IMR-90 (cell line): ENCODE measurements at regions not wholly inside any gene's neighbourhood (a gene's known extent, or its start where the extent isn't known, plus 50 kb on each side); places are given as distances from the start of the nearest gene placed in this dataset.
A peak's percentile ranks its signal among the peaks of the same experiment; 100 is the strongest.

Experiments
- ATAC-seq: fragments of 200-7000 bp; cut with Tn5 transposase; 2 replicates; pipeline ENCODE4 v1.9.1; 2020; ENCODE audit warnings: low read depth, mild to moderate bottlenecking, moderate library complexity
- BruUV-seq: library from RNA; stranded (reverse); fragments of 400-500 nt; replicated peaks from 2 replicates; lab custom pipeline; 2021; lab: Mats Ljungman, UMichigan
- CTCF ChIA-PET: fragments of 300-600 bp; formaldehyde crosslinking; extraction: SDS; loops from one replicate; lab custom pipeline; 2021; ENCODE audit warnings: antibody characterized with exemption; lab: Yijun Ruan, JAX
- POLR2A ChIA-PET: fragments of 300-600 bp; sonication (Branson Sonifier 250); formaldehyde crosslinking; loops from one replicate; lab custom pipeline; 2022; ENCODE audit warnings: antibody characterized with exemption; ENCODE audit not compliant: unreplicated experiment; lab: Charles Lee
- DNase-seq: peaks from one replicate; pipeline ENCODE4 v3.0.0; 2013
- H2AFZ ChIP-seq: replicated peaks from 2 replicates; pipeline ENCODE3; 2013; ENCODE audit warnings: low read length, mild to moderate bottlenecking; ENCODE audit not compliant: poor library complexity
- H2AK5ac ChIP-seq: 2 replicates; pipeline ENCODE4 v1.6.1; 2013; ENCODE audit warnings: low read depth, low read length, inconsistent platforms
- H2AK9ac ChIP-seq: replicated peaks from 2 replicates; pipeline ENCODE3; 2013; ENCODE audit warnings: mild to moderate bottlenecking, low read depth, low read length, moderate library complexity; ENCODE audit not compliant: poor library complexity
- H2BK120ac ChIP-seq: 2 replicates; pipeline ENCODE4 v1.6.1; 2013; ENCODE audit warnings: low read depth, low read length, inconsistent platforms
- H2BK15ac ChIP-seq: 3 replicates; pipeline ENCODE4 v1.6.1; 2013; ENCODE audit warnings: low read depth, low read length, inconsistent platforms
- H2BK20ac ChIP-seq: 2 replicates; pipeline ENCODE4 v1.6.1; 2013; ENCODE audit warnings: low read depth, mild to moderate bottlenecking, inconsistent platforms, low read length, moderate library complexity
- H2BK5ac ChIP-seq: 2 replicates; pipeline ENCODE4 v1.6.1; 2013; ENCODE audit warnings: mild to moderate bottlenecking, low read depth, low read length, inconsistent platforms; ENCODE audit not compliant: poor library complexity, severe bottlenecking
- H3K14ac ChIP-seq: replicated peaks from 2 replicates; pipeline ENCODE4 v1.6.1; 2013; ENCODE audit warnings: low read depth, low read length, inconsistent platforms
- H3K18ac ChIP-seq: 2 replicates; pipeline ENCODE4 v1.6.1; 2013; ENCODE audit warnings: low read depth, low read length, control low read depth
- H3K23ac ChIP-seq: 2 replicates; pipeline ENCODE4 v1.6.1; 2013; ENCODE audit warnings: low read depth, low read length, inconsistent platforms
- H3K27ac ChIP-seq: 2 replicates; pipeline ENCODE4 v1.5.1; 2013; ENCODE audit warnings: mild to moderate bottlenecking, control low read depth, low read length; ENCODE audit not compliant: insufficient read depth
- H3K27me3 ChIP-seq: 2 replicates; pipeline ENCODE4 v1.6.1; 2013; ENCODE audit warnings: low read length; ENCODE audit not compliant: control insufficient read depth, insufficient read depth
- H3K36me3 ChIP-seq: 2 replicates; pipeline ENCODE4 v1.6.1; 2013; ENCODE audit warnings: low read length, mixed read lengths; ENCODE audit not compliant: control insufficient read depth, insufficient read depth
- H3K4ac ChIP-seq: 2 replicates; pipeline ENCODE4 v1.6.1; 2013; ENCODE audit warnings: low read depth, low read length, inconsistent platforms
- H3K4me1 ChIP-seq: 2 replicates; pipeline ENCODE4 v1.6.1; 2013; ENCODE audit warnings: low read length, mixed read lengths; ENCODE audit not compliant: control insufficient read depth, insufficient read depth
- H3K4me2 ChIP-seq: 2 replicates; pipeline ENCODE4 v1.6.1; 2013; ENCODE audit warnings: low read depth, mild to moderate bottlenecking, control low read depth, low read length, moderate library complexity
- H3K4me3 ChIP-seq: 2 replicates; pipeline ENCODE4 v1.5.1; 2013; ENCODE audit warnings: low read depth, mild to moderate bottlenecking, control low read depth, low read length, moderate library complexity; ENCODE audit not compliant: insufficient read depth
- H3K56ac ChIP-seq: 2 replicates; pipeline ENCODE4 v1.6.1; 2013; ENCODE audit warnings: low read length, inconsistent platforms; ENCODE audit not compliant: insufficient read depth; ENCODE audit errors: extremely low read depth
- H3K79me1 ChIP-seq, 2 experiments: 2 replicates each; pipeline ENCODE4 v1.6.1; 2013; ENCODE audit warnings: low read length in 2 of 2, inconsistent platforms in 1 of 2, low read depth in 1 of 2
- H3K9ac ChIP-seq: 2 replicates; pipeline ENCODE4 v1.6.1; 2013; ENCODE audit warnings: low read depth, low read length, control low read depth
- H3K9me1 ChIP-seq: 2 replicates; pipeline ENCODE4 v1.6.1; 2013; ENCODE audit warnings: low read length, inconsistent platforms; ENCODE audit not compliant: insufficient read depth
- H3K9me3 ChIP-seq: 2 replicates; pipeline ENCODE4 v1.6.1; 2013; ENCODE audit warnings: low read length; ENCODE audit not compliant: control insufficient read depth, insufficient read depth
- H4K20me1 ChIP-seq: 2 replicates; pipeline ENCODE4 v1.6.1; 2013; ENCODE audit warnings: low read length, inconsistent platforms; ENCODE audit not compliant: insufficient read depth
- H4K5ac ChIP-seq: 2 replicates; pipeline ENCODE4 v1.6.1; 2013; ENCODE audit warnings: mild to moderate bottlenecking, low read depth, low read length, control low read depth
- H4K8ac ChIP-seq, 2 experiments: 2 replicates each; pipeline ENCODE4 v1.6.1; 2013; ENCODE audit warnings: low read depth in 2 of 2, low read length in 2 of 2, control low read depth in 1 of 2, inconsistent platforms in 1 of 2
- H4K91ac ChIP-seq: 2 replicates; pipeline ENCODE4 v1.6.1; 2013; ENCODE audit warnings: low read depth, low read length, inconsistent platforms; ENCODE audit not compliant: insufficient read depth
- BHLHE40 ChIP-seq: fragments of 150-350 bp; IDR thresholded peaks from 2 replicates; pipeline ENCODE4 v1.6.1; 2016; ENCODE audit warnings: mild to moderate bottlenecking, low read depth, low read length
- CEBPB ChIP-seq: IDR thresholded peaks from 2 replicates; pipeline ENCODE4 v1.6.1; 2012; ENCODE audit warnings: low read depth, low read length, improper control_type of control experiment
- CHD1 ChIP-seq: IDR thresholded peaks from 2 replicates; pipeline ENCODE4 v1.6.1; 2012; ENCODE audit warnings: low read depth, low read length, improper control_type of control experiment
- FOS ChIP-seq: fragments of 150-350 bp; IDR thresholded peaks from 2 replicates; pipeline ENCODE4 v1.6.1; 2016; ENCODE audit warnings: low read depth, low read length
- MAFK ChIP-seq: IDR thresholded peaks from 2 replicates; pipeline ENCODE4 v1.6.1; 2012; ENCODE audit warnings: low read depth, low read length, improper control_type of control experiment
- MAZ ChIP-seq: IDR thresholded peaks from 2 replicates; pipeline ENCODE4 v1.6.1; 2012; ENCODE audit warnings: low read depth, mild to moderate bottlenecking, low read length, improper control_type of control experiment, moderate library complexity, borderline replicate concordance
- MXI1 ChIP-seq: IDR thresholded peaks from 2 replicates; pipeline ENCODE4 v1.6.1; 2012; ENCODE audit warnings: low read depth, mild to moderate bottlenecking, low read length, moderate library complexity, borderline replicate concordance
- NFE2L2 ChIP-seq: fragments of 150-350 bp; IDR thresholded peaks from 2 replicates; pipeline ENCODE4 v1.6.1; 2016; ENCODE audit warnings: low read depth, mild to moderate bottlenecking, low read length
- POLR2A ChIP-seq: IDR thresholded peaks from 2 replicates; pipeline ENCODE4 v1.6.1; 2012; ENCODE audit warnings: mild to moderate bottlenecking, low read depth, low read length
- RAD21 ChIP-seq: IDR thresholded peaks from 2 replicates; pipeline ENCODE4 v1.6.1; 2012; ENCODE audit warnings: low read length, improper control_type of control experiment
- RCOR1 ChIP-seq: IDR thresholded peaks from 2 replicates; pipeline ENCODE4 v1.6.1; 2012; ENCODE audit warnings: mild to moderate bottlenecking, low read length, improper control_type of control experiment; ENCODE audit not compliant: insufficient replicate concordance
- SMC3 ChIP-seq: fragments of 150-350 bp; IDR thresholded peaks from 2 replicates; pipeline ENCODE4 v1.6.1; 2016; ENCODE audit warnings: low read depth, mild to moderate bottlenecking, antibody characterized with exemption, low read length, moderate library complexity
- WGBS, 2 experiments: methylation state at CpG; one replicate each; pipeline versions ENCODE4 v1.1.5 to v1.1.7; 2013; ENCODE audit warnings: missing lambda C conversion rate in 2 of 2; ENCODE audit not compliant: insufficient read length in 1 of 2; ENCODE audit errors: extremely low coverage in 2 of 2; 5-methylcytosine and 5-hydroxymethylcytosine counted together
- dilution Hi-C: fragments of 300-500 bp; cut with HindIII; formaldehyde crosslinking; loops from one replicate; pipeline ENCODE4 v1.14.3; 2018; ENCODE audit warnings: low sequenced_read_pairs; ENCODE audit not compliant: unreplicated experiment
- in situ Hi-C: fragments of 300-500 bp; cut with MboI; formaldehyde crosslinking; loops from 3 replicates; pipeline ENCODE4 v1.14.3; 2019; ENCODE audit warnings: low sequenced_read_pairs, inconsistent platforms, mixed read lengths
- intact Hi-C: fragments of 100-400 bp; cut with micrococcal nuclease; formaldehyde crosslinking; loops from 2 replicates; pipeline ENCODE4 v1.10.0; 2022
- TF ChIP-seq, protein P1 (sequence below): fragments of 150-350 bp; IDR thresholded peaks from 2 replicates; pipeline ENCODE4 v1.6.1; 2017; ENCODE audit warnings: mild to moderate bottlenecking, antibody characterized with exemption, low read length, low read depth
- TF ChIP-seq, protein P2 (sequence below): conservative IDR thresholded peaks from 2 replicates; pipeline ENCODE4 v1.5.1; 2012; ENCODE audit warnings: mild to moderate bottlenecking, low read depth, low read length, improper control_type of control experiment
- TF ChIP-seq, protein P3 (sequence below): fragments of 150-350 bp; IDR thresholded peaks from 2 replicates; pipeline ENCODE4 v1.6.1; 2016; ENCODE audit warnings: low read depth, mild to moderate bottlenecking, low read length, moderate library complexity, borderline replicate concordance

DNA sequence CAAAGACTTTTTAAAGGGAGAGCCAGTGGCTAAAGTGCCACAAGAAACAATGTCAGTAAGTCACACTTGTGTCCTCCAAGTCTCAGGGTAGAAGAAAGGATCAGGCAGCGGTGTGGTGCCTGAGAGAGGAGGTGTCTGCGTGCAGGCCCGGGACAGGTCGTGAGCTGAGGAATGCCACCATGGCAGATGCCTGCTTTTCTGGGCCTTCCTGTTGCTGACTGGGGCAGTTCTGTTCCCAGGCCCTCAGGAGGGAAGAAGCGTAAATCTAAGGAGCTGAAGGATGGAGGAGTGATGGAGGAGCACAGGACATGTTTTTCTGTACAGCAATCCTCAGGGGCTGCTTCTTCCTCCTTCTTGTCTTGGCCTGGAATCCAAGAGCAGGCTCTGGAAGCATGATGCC, 165.8 kb downstream of the ZBTB18 start:
- H2AK5ac ChIP-seq = peak overlapping the region; percentile 74
- intact Hi-C loops = no loop called here

More for the DNA sequence above, 165.8 kb downstream of the ZBTB18 start:
- H2AFZ ChIP-seq = peak overlapping the region; percentile 64
- no peak overlapping the region for H3K23ac ChIP-seq
- peak overlapping the region; percentile 49; the same call in 1 of the 2 replicates for H4K91ac ChIP-seq
- H3K27me3 ChIP-seq = peaks cover 2% of the 10 kb centered on the region; the same call in 1 of the 2 replicates
- H3K27ac ChIP-seq = no peak overlapping the region
- H2BK20ac ChIP-seq = peak overlapping the region; percentile 26; the same call in 1 of the 2 replicates
- WGBS, 2 experiments = no CpG with 5 or more reads among the region's 5 CpGs
- H3K9me3 ChIP-seq = no peaks in the 10 kb centered on the region
- no peak overlapping the region for H3K4me3 ChIP-seq
- H3K14ac ChIP-seq = no peak overlapping the region
- peaks cover 7% of the 10 kb centered on the region for H3K4me1 ChIP-seq
- POLR2A ChIA-PET = no interaction called here
- H4K20me1 ChIP-seq = no peaks in the 10 kb centered on the region
- no peak overlapping the region for H3K18ac ChIP-seq
- no TSS peak for BruUV-seq
- no peak overlapping the region for H3K56ac ChIP-seq
- no peak overlapping the region for H4K5ac ChIP-seq
- H2BK15ac ChIP-seq = peak overlapping the region; percentile 77; the same call in 2 of the 3 replicates
- dilution Hi-C loops = no loop called here
- no peak overlapping the region for H2AK9ac ChIP-seq
- no peak overlapping the region for H2BK5ac ChIP-seq
- H4K8ac ChIP-seq = no peak overlapping the region
- in situ Hi-C loops = no loop called here
- peak overlapping the region; percentile 32; the same call in 1 of the 2 replicates for H2BK120ac ChIP-seq
- CTCF ChIA-PET = no interaction called here
- DNase-seq (no peak), ATAC-seq (no peak)
- H3K36me3 ChIP-seq = no peaks in the 10 kb centered on the region
- H3K9me1 ChIP-seq = peaks cover 3% of the 10 kb centered on the region; the same call in 1 of the 2 replicates
- no peak overlapping the region for H3K4ac ChIP-seq
- H3K79me1 ChIP-seq = no peaks in the 10 kb centered on the region
- H3K9ac ChIP-seq = no peak overlapping the region
- no peak overlapping the region for H3K4me2 ChIP-seq
- TF ChIP-seq, protein P1, sequence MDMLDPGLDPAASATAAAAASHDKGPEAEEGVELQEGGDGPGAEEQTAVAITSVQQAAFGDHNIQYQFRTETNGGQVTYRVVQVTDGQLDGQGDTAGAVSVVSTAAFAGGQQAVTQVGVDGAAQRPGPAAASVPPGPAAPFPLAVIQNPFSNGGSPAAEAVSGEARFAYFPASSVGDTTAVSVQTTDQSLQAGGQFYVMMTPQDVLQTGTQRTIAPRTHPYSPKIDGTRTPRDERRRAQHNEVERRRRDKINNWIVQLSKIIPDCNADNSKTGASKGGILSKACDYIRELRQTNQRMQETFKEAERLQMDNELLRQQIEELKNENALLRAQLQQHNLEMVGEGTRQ = no peak
- TF ChIP-seq NFE2L2 (no peak), FOS (no peak), BHLHE40 (no peak), MAZ (no peak), MAFK (no peak), POLR2A (no peak), MXI1 (no peak), SMC3 (no peak), RAD21 (no peak), RCOR1 (no peak), CEBPB (no peak), CHD1 (no peak)
- TF ChIP-seq, protein P2, sequence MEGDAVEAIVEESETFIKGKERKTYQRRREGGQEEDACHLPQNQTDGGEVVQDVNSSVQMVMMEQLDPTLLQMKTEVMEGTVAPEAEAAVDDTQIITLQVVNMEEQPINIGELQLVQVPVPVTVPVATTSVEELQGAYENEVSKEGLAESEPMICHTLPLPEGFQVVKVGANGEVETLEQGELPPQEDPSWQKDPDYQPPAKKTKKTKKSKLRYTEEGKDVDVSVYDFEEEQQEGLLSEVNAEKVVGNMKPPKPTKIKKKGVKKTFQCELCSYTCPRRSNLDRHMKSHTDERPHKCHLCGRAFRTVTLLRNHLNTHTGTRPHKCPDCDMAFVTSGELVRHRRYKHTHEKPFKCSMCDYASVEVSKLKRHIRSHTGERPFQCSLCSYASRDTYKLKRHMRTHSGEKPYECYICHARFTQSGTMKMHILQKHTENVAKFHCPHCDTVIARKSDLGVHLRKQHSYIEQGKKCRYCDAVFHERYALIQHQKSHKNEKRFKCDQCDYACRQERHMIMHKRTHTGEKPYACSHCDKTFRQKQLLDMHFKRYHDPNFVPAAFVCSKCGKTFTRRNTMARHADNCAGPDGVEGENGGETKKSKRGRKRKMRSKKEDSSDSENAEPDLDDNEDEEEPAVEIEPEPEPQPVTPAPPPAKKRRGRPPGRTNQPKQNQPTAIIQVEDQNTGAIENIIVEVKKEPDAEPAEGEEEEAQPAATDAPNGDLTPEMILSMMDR = no peak
- TF ChIP-seq, protein P3, sequence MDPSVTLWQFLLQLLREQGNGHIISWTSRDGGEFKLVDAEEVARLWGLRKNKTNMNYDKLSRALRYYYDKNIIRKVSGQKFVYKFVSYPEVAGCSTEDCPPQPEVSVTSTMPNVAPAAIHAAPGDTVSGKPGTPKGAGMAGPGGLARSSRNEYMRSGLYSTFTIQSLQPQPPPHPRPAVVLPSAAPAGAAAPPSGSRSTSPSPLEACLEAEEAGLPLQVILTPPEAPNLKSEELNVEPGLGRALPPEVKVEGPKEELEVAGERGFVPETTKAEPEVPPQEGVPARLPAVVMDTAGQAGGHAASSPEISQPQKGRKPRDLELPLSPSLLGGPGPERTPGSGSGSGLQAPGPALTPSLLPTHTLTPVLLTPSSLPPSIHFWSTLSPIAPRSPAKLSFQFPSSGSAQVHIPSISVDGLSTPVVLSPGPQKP = no peak
